GM12878 (cell line): ENCODE measurements at regions not wholly inside any gene's neighbourhood (a gene's known extent, or its start where the extent isn't known, plus 50 kb on each side); places are given as distances from the start of the nearest gene placed in this dataset.

Experiments used
- ATAC-seq: fragments of 200-7000 bp; cut with Tn5 transposase; 3 replicates; pipeline ENCODE4 v1.9.1; 2020; ENCODE audit warnings: mild to moderate bottlenecking, moderate library complexity
- BruUV-seq: library from RNA; stranded (reverse); fragments of 400-500 nt; replicated peaks from 2 replicates; lab custom pipeline; 2021; lab: Mats Ljungman, UMichigan
- CTCF ChIA-PET: fragments of 300-600 bp; sonication (Branson Sonifier 250); formaldehyde crosslinking; extraction: SDS; loops from one replicate; lab custom pipeline; 2021; ENCODE audit warnings: inconsistent platforms; lab: Yijun Ruan, JAX
- POLR2A ChIA-PET: fragments of 350-600 bp; formaldehyde crosslinking; extraction: SDS; loops from one replicate; lab custom pipeline; 2021; ENCODE audit warnings: inconsistent platforms; lab: Charles Lee
- RAD21 ChIA-PET: fragments of 300-600 bp; sonication (Branson Sonifier 250); formaldehyde crosslinking; loops from one replicate; lab custom pipeline; 2023; ENCODE audit warnings: antibody characterized with exemption; ENCODE audit not compliant: unreplicated experiment; lab: Charles Lee
- SMC1A ChIA-PET: fragments of 300-600 bp; sonication (Branson Sonifier 250); formaldehyde crosslinking; loops from one replicate; lab custom pipeline; 2023; ENCODE audit not compliant: unreplicated experiment, uncharacterized antibody; lab: Charles Lee
- DNase-seq: peaks from one replicate; pipeline ENCODE4 v3.0.0-alpha.2; 2011; ENCODE audit warnings: low read depth, low spot score
- FAIRE-seq: peaks from 3 replicates; lab custom pipeline; 2011; peaks lifted over from hg19 to GRCh38; lab: Jason Lieb, UNC
- H2AFZ ChIP-seq: 2 replicates; pipeline ENCODE4 v1.6.0; 2011; ENCODE audit warnings: low read depth, low read length, control low read depth; ENCODE audit not compliant: control insufficient read depth
- H3K27ac ChIP-seq: 2 replicates; pipeline ENCODE4 v1.5.1; 2011; ENCODE audit warnings: control low read depth; ENCODE audit not compliant: control insufficient read depth, insufficient read depth
- H3K27me3 ChIP-seq, 2 experiments: replicated peaks in 1 of 2; 2 replicates each; pipeline versions ENCODE4 v1.6.0 to v1.6.1; 2011; ENCODE audit warnings: low read length in 1 of 2; ENCODE audit not compliant: control insufficient read depth in 2 of 2, insufficient read depth in 2 of 2
- H3K36me3 ChIP-seq, 2 experiments: 2 replicates each; pipeline ENCODE4 v1.5.1; 2011; ENCODE audit warnings: low read length in 1 of 2; ENCODE audit not compliant: control insufficient read depth in 2 of 2, insufficient read depth in 2 of 2
- H3K4me1 ChIP-seq: 2 replicates; pipeline ENCODE4 v1.6.1; 2011; ENCODE audit warnings: mild to moderate bottlenecking, low read length, moderate library complexity, mixed read lengths; ENCODE audit not compliant: control insufficient read depth, insufficient read depth
- H3K4me2 ChIP-seq: 2 replicates; pipeline ENCODE4 v1.6.0; 2011; ENCODE audit warnings: control low read depth; ENCODE audit not compliant: control insufficient read depth, insufficient read depth
- H3K4me3 ChIP-seq: fragments of 200-600 bp; sonication (generic); 2 replicates; pipeline ENCODE4 v1.5.1; 2016
- H3K79me2 ChIP-seq: 2 replicates; pipeline ENCODE4 v1.6.0; 2011; ENCODE audit warnings: low read length; ENCODE audit not compliant: control insufficient read depth, insufficient read depth
- H3K9ac ChIP-seq: 2 replicates; pipeline ENCODE4 v1.8.0; 2011; ENCODE audit warnings: low read length, control low read depth, mixed read lengths; ENCODE audit not compliant: control insufficient read depth, insufficient read depth
- H3K9me3 ChIP-seq: replicated peaks from 3 replicates; pipeline ENCODE4 v1.5.1; 2011; ENCODE audit warnings: mild to moderate bottlenecking, low read length; ENCODE audit not compliant: control insufficient read depth, insufficient read depth
- H4K20me1 ChIP-seq: 2 replicates; pipeline ENCODE4 v1.6.0; 2011; ENCODE audit not compliant: control insufficient read depth, insufficient read depth
- BRCA1 ChIP-seq: IDR thresholded peaks from 2 replicates; pipeline ENCODE4 v1.6.1; 2011; ENCODE audit warnings: low read depth, low read length, improper control_type of control experiment
- CBFB ChIP-seq: IDR thresholded peaks from 2 replicates; pipeline ENCODE4 v1.6.1; 2016; ENCODE audit warnings: antibody characterized with exemption, low read depth
- CHD1 ChIP-seq: IDR thresholded peaks from 2 replicates; pipeline ENCODE4 v1.6.1; 2012; ENCODE audit warnings: low read depth, low read length, improper control_type of control experiment
- HCFC1 ChIP-seq: fragments of 150-350 bp; IDR thresholded peaks from 2 replicates; pipeline ENCODE4 v1.6.1; 2014; ENCODE audit warnings: low read length
- NFIC ChIP-seq: IDR thresholded peaks from 2 replicates; pipeline ENCODE4 v1.6.1; 2012; ENCODE audit warnings: low read depth, mild to moderate bottlenecking, inconsistent platforms, low read length, moderate library complexity
- RCOR1 ChIP-seq: conservative IDR thresholded peaks from 2 replicates; pipeline ENCODE4 v1.6.1; 2012; ENCODE audit warnings: low read depth, low read length, improper control_type of control experiment
- RELA ChIP-seq: fragments of 450-650 bp; IDR thresholded peaks from 2 replicates; pipeline ENCODE4 v1.8.0; 2014; ENCODE audit warnings: borderline replicate concordance; ENCODE audit not compliant: partially characterized antibody
- SMAD1 ChIP-seq: fragments of 450-650 bp; IDR thresholded peaks from 2 replicates; pipeline ENCODE4 v1.6.1; 2018; ENCODE audit warnings: mild to moderate bottlenecking, low read depth; ENCODE audit not compliant: partially characterized antibody
- SMARCA5 ChIP-seq: fragments of 450-650 bp; IDR thresholded peaks from 2 replicates; pipeline ENCODE4 v1.6.1; 2017; ENCODE audit warnings: mild to moderate bottlenecking
- SRF ChIP-seq, 2 experiments: IDR thresholded peaks; 2 replicates each; pipeline ENCODE4 v1.6.1; 2011; ENCODE audit warnings: low read depth in 2 of 2, low read length in 2 of 2, mild to moderate bottlenecking in 1 of 2, moderate library complexity in 1 of 2
- TAF1 ChIP-seq: IDR thresholded peaks from 2 replicates; pipeline ENCODE4 v1.6.1; 2011; ENCODE audit warnings: mild to moderate bottlenecking, low read depth, low read length, borderline replicate concordance
- TCF3 ChIP-seq: IDR thresholded peaks from 2 replicates; pipeline ENCODE4 v1.6.1; 2012; ENCODE audit warnings: low read depth, mild to moderate bottlenecking, low read length, borderline replicate concordance; ENCODE audit not compliant: insufficient read depth
- ZNF207 ChIP-seq: fragments of 450-650 bp; IDR thresholded peaks from 2 replicates; pipeline ENCODE4 v1.6.1; 2014; ENCODE audit warnings: antibody characterized with exemption, mild to moderate bottlenecking, borderline replicate concordance
- in situ Hi-C: fragments of 300-500 bp; cut with MboI; formaldehyde crosslinking; loops from 9 replicates; pipeline ENCODE4 v1.14.3; 2018; ENCODE audit warnings: mixed read lengths
- intact Hi-C: fragments of 100-400 bp; cut with micrococcal nuclease; formaldehyde crosslinking; loops from one replicate; pipeline ENCODE4 v1.14.2; 2022; ENCODE audit not compliant: unreplicated experiment
- TF ChIP-seq, protein P1 (sequence below): fragments of 450-650 bp; IDR thresholded peaks from 2 replicates; pipeline ENCODE4 v1.6.1; 2016; ENCODE audit warnings: mild to moderate bottlenecking, moderate library complexity, borderline replicate concordance
- TF ChIP-seq, protein P2 (sequence below): fragments of 450-650 bp; IDR thresholded peaks from 2 replicates; pipeline ENCODE4 v1.6.1; 2016; ENCODE audit warnings: mild to moderate bottlenecking

DNA sequence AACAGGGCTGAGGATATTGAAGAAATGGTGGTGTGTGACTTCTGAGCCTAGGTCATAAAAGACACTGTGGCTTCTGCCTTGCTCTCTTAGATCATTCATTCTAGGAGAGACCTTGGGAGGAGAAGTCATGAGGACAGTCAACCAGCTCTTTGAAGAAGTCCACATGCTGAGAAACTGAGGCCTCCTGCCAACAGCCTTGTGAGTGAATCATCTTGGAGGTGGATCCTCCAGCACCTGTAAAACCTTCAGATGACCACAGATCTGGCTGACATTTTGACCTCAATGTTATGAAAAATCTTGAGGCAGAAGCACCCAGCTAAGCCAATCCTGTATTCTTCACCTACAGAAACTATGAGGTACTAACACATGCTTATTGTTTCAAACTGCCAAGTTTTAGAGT lies 165.9 kb downstream of the CARTPT start:
- FAIRE-seq (no peak), DNase-seq (no peak), ATAC-seq (no peak)
- RAD21 ChIA-PET = no interaction called here
- POLR2A ChIA-PET = no interaction called here
- H3K27ac ChIP-seq = no peak overlapping the region
- SMC1A ChIA-PET = interaction anchor here (1.3 kb wide), 2 partner anchors 7 to 21 kb away, joined by 3 to 4 read pairs; no protein-coding TSS in a partner anchor
- in situ Hi-C loops (no loop called here), intact Hi-C loops (no loop called here)
- no peak overlapping the region for H3K4me3 ChIP-seq
- H3K4me1 ChIP-seq = no peaks in the 10 kb centered on the region
- no peak overlapping the region for H3K9ac ChIP-seq
- CTCF ChIA-PET = interaction anchor here (1.1 kb wide), 1 partner anchor 8 kb away, joined by 3 read pairs; no protein-coding TSS in a partner anchor
- no peak for TF ChIP-seq RELA
- no peak for TF ChIP-seq BRCA1
- TF ChIP-seq SMARCA5 = no peak
- TF ChIP-seq ZNF207 = no peak
- TF ChIP-seq, protein P1, sequence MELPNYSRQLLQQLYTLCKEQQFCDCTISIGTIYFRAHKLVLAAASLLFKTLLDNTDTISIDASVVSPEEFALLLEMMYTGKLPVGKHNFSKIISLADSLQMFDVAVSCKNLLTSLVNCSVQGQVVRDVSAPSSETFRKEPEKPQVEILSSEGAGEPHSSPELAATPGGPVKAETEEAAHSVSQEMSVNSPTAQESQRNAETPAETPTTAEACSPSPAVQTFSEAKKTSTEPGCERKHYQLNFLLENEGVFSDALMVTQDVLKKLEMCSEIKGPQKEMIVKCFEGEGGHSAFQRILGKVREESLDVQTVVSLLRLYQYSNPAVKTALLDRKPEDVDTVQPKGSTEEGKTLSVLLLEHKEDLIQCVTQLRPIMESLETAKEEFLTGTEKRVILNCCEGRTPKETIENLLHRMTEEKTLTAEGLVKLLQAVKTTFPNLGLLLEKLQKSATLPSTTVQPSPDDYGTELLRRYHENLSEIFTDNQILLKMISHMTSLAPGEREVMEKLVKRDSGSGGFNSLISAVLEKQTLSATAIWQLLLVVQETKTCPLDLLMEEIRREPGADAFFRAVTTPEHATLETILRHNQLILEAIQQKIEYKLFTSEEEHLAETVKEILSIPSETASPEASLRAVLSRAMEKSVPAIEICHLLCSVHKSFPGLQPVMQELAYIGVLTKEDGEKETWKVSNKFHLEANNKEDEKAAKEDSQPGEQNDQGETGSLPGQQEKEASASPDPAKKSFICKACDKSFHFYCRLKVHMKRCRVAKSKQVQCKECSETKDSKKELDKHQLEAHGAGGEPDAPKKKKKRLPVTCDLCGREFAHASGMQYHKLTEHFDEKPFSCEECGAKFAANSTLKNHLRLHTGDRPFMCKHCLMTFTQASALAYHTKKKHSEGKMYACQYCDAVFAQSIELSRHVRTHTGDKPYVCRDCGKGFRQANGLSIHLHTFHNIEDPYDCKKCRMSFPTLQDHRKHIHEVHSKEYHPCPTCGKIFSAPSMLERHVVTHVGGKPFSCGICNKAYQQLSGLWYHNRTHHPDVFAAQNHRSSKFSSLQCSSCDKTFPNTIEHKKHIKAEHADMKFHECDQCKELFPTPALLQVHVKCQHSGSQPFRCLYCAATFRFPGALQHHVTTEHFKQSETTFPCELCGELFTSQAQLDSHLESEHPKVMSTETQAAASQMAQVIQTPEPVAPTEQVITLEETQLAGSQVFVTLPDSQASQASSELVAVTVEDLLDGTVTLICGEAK = no peak
- no peak for TF ChIP-seq CBFB
- TF ChIP-seq CHD1 = no peak
- no peak for TF ChIP-seq SMAD1
- TF ChIP-seq TCF3 = no peak
- TF ChIP-seq SRF (IDR thresholded peaks at IDR 0.05; ENCODE audit: low read depth in 2 of 2, low read length in 2 of 2) = no peak
- no peak for TF ChIP-seq HCFC1
- TF ChIP-seq TAF1 = no peak
- TF ChIP-seq, protein P2, sequence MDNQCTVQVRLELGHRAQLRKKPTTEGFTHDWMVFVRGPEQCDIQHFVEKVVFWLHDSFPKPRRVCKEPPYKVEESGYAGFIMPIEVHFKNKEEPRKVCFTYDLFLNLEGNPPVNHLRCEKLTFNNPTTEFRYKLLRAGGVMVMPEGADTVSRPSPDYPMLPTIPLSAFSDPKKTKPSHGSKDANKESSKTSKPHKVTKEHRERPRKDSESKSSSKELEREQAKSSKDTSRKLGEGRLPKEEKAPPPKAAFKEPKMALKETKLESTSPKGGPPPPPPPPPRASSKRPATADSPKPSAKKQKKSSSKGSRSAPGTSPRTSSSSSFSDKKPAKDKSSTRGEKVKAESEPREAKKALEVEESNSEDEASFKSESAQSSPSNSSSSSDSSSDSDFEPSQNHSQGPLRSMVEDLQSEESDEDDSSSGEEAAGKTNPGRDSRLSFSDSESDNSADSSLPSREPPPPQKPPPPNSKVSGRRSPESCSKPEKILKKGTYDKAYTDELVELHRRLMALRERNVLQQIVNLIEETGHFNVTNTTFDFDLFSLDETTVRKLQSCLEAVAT = no peak
- no peak for TF ChIP-seq RCOR1
- no peak for TF ChIP-seq NFIC
- H3K4me2 ChIP-seq = no peak overlapping the region
- no peaks in the 10 kb centered on the region for H3K36me3 ChIP-seq
- H3K9me3 ChIP-seq = peaks cover 5% of the 10 kb centered on the region; the same call in 2 of the 3 replicates
- no TSS peak for BruUV-seq
- H3K79me2 ChIP-seq = no peaks in the 10 kb centered on the region
- H3K27me3 ChIP-seq = peaks cover 0 to 2% of the 10 kb centered on the region in 2 experiments; a peak in 1 of 4 replicates
- H4K20me1 ChIP-seq = no peaks in the 10 kb centered on the region
- no peak overlapping the region for H2AFZ ChIP-seq
